Occipital lobe (tissue), 1 donor: ENCODE measurements at regions not wholly inside any gene's neighbourhood (a gene's known extent, or its start where the extent isn't known, plus 50 kb on each side); places are given as distances from the start of the nearest gene placed in this dataset.
"Not testable (repeated sequence)": the region's sequence is repeated elsewhere in the genome, so short reads cannot be mapped to it uniquely, and the experiment has no call there.

Experiments used
- DNase-seq: peaks from one replicate; lab custom pipeline; 2025; lab: John Stamatoyannopoulos, UW

GRCh38 chrX:134045372-134045771 lies 60.0 kb upstream of the GPC3 start:
- DNase-seq: not testable (repeated sequence)

- not testable (repeated sequence) for DNase-seq
Measured at GRCh38 chrX:134067107-134067506, 81.7 kb upstream of the GPC3 start.

DNA sequence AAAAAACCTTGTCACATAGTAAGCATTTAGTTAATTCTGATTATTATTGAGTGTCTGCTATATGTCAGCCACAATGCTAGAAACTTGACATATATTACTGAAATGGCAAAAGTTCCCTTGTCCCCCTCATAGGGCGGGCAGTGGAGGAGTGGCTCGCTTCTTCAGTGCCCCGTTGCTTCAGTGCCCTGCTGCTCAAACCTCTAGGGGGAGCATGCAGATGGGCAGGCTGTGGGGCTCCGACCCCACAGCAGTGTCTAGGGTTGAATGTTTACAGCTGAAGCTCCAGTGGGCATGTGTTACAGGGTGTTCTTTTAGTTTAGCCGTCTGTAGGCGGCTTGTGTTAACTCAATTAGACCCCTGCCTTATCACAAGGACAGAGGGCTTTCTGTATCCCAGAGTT lies 86.5 kb upstream of the GPC3 start:
- DNase-seq: not testable (repeated sequence)

GRCh38 chrX:134073341-134073740 lies 87.9 kb upstream of the GPC3 start:
- DNase-seq: no peak

DNA sequence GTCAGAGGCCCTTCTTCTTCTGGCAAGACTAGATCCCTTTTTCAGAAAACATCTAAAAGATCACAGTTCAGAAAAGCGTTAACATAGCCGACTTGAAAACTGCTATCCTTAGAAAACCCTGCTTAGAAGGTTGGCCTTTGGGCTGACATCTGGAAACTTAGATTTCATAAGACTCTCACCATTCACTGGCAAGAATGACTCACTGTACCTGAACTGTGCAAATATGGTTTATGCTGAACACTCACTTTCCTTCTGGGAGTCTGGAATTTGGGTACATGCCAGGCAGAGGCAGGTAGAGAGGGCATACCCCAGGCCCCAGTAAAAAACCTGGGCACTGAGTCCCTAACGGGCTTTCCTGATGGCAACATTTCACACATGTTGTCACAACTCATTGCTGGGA lies 88.8 kb upstream of the GPC3 start:
- no peak for DNase-seq

DNA sequence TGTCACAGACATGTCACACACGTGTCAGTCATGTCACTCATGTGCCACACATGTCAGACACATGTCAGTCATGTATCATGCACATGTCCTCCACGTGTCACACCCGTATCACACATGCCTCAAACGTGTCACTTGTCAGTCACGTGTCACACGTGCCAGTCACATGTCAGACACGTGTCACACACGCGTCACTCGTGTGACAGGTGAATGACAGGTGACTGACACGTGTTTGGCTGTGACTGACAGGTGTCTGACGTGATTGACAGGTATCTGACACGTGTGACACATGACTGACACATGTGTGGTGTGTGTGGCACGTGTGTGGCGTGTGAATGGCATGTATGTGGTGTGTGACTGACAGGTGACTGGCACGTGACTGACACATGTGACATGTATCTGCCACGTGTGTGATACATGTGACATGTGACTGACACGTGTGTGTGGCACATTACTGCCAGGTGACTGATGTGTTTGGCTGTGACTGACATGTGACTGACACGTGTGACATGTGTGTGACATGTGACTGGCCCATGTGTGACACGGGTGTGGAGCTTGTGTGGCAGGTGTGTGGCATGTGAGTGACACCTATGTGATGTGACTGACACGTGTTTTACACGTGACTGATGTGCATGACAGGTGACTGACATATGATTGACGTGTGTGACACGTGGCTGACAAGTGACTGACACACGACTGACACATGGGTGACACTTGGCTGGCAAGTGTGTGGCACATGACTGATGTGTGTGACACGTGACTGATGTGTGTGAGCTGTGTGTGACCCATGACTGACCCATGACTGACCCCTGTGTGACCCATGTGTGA lies 90.7 kb upstream of the GPC3 start:
- no peak for DNase-seq

GRCh38 chrX:134095366-134095765 lies 110.0 kb upstream of the GPC3 start:
- no peak for DNase-seq

DNA sequence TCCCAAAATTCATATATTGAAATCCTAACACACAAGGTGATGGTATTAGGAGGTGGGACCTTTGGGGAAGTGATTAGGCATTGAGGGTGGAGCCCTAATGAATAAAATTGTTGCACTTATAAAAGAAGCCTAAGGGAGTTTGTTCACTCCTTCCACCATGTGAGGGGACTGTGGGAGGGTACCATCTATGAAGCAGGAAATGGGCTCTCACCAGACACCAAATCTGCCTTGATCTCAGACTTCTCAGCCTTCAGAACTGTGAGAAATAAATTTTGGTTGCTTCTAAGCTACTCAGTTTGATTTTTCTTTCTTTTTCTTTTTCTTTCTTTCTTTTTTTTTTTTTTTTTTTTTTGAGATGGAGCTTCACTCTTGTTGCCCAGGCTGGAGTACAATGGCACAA lies 116.2 kb upstream of the GPC3 start:
- DNase-seq: no peak

DNA sequence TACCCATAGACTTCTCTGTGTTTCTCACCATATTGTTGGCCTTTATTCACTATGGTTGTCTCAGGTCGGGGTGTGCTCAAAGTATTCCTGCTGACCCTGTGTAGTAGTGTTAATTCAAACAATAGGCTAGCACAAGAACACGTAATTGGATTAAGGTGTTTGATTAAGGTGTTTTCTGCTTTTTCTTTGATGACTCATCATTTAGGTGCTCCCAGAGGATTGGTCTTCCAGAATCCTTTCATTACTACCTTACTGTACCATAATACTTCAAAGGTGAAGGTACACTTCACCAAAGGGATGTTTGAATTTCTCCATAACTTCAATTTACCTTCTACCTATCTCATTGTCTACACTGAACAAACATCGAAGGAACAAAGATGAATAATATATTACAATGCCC lies 121.7 kb upstream of the CCDC160 start:
- DNase-seq: no peak

DNA sequence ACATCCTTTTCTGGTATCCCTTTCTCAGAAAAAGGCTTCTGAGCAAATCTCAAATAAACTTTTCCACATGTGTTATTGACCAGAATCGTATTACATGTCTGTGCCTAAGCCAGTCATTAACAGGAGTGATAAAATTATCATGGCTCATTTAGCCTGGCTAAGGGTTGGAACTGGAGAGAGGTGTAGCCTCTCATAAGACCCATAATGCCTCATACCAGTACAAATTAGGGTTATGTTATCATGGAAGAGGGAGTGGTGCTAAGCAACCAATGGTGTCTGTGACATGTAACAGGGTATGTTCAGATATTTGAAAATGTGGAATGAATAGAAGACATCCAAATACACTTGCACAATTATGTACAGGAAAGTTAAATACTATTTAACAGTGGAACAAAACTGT lies 99.6 kb upstream of the CCDC160 start:
- DNase-seq: no peak

DNA sequence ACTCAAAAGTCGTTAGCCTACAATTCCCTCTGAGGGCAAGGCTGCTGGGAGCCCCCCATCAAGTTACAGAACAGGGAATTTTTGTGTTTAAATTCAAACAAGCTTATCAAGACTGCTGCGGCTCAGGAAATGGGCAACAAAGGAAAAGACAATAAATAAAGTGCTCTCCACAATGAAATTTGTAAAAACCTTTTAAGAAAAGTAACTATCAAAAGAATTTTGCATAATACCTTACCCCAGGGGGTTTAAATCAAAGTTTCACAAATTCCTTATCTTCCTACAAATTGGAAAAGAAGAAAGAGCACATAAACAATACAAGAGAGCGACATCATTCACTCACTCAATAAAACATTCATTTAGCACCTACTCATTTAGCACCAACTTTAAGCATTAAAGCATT lies 97.9 kb upstream of the CCDC160 start:
- no peak for DNase-seq

- DNase-seq: no peak
Measured at GRCh38 chrX:134144231-134144630, 92.8 kb upstream of the CCDC160 start.

GRCh38 chrX:134146493-134146892 lies 90.5 kb upstream of the CCDC160 start:
- no peak for DNase-seq

- DNase-seq: no peak
Measured at GRCh38 chrX:134148172-134148692, 88.8 kb upstream of the CCDC160 start.

DNA sequence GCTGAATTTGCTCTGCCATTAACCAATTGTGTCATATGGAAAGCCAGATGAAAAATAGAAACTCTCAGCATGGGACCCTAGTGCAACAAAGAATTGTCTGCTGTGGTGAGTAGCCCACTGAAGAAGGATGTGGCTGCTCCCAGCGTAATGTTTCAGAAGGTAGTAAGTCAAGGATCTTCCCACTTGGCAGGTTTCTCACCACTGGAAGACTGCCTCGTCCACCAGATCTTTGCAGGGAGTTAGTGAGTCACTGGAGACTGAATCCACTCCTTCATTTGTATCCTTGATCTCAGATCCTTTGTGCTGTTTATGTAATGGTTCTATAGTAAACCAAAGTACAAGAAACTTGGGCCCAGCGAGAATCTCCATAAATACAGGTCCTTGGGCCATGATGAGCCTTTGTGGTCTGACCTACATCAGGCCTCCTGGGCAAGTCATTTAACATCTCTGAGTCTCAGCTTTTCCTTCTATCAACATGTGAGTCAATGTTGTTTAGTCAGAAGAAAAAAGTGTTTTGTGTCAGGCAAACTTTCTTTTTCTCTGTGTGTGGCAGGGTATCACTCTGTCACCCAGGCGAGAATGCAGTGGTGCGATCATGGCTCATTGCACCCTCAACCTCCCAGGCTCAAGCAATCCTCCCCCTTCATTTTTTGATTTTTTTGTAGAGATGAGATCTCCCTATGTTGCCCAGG lies 78.0 kb upstream of the CCDC160 start:
- DNase-seq: no peak

- DNase-seq: no peak
Measured at GRCh38 chrX:134161162-134161561, 75.8 kb upstream of the CCDC160 start.

GRCh38 chrX:134162032-134162431 lies 75.0 kb upstream of the CCDC160 start:
- no peak for DNase-seq

DNA sequence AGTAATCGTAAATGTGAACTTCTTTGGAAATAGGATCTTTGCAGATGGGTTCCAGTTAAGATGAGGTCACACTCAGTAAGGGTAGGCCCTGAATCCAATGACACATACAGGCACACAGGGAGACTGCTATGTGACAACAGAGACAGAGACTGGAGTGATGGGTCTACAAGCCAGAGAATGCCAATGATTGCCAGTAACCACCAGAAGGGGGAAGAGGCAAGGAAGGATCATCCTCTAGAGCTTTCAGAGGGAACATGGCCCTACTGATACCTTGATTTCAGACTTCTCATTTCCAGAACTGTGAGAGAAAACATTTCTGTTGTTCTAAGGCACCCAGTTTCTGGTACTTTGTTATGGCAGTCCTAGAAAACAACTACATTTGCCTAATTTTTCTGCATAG lies 73.1 kb upstream of the CCDC160 start:
- no peak for DNase-seq

DNA sequence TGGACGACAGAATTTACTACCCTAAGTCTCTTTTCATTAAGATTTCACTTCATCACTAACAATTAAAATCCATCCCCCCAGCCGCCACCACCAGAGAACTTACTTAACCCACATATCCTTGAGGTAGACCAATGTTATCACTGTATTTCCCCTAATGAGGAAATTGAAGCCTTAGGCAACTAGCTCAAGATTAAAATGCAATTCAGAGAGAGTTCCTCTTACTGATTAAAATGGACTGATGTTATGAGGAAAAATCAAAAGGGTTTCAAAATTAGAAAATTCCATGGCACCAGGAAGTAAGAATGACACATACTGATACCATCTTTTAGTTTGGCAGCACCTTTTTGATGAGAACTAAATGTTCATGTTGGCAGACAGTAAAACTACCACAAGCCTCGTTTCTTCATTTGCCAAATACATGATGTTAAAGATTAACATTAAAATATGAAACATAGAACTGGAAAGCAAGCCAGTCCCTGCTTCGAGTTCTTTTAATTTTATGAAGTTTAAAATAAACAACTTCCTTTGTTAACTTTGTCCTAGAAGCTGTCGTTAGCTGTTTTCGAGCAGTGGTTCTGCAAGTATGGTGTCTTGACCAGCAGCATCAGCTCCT lies 69.3 kb upstream of the CCDC160 start:
- DNase-seq: no peak

GRCh38 chrX:134171661-134172587 lies 65.1 kb upstream of the CCDC160 start:
- no peak for DNase-seq

DNA sequence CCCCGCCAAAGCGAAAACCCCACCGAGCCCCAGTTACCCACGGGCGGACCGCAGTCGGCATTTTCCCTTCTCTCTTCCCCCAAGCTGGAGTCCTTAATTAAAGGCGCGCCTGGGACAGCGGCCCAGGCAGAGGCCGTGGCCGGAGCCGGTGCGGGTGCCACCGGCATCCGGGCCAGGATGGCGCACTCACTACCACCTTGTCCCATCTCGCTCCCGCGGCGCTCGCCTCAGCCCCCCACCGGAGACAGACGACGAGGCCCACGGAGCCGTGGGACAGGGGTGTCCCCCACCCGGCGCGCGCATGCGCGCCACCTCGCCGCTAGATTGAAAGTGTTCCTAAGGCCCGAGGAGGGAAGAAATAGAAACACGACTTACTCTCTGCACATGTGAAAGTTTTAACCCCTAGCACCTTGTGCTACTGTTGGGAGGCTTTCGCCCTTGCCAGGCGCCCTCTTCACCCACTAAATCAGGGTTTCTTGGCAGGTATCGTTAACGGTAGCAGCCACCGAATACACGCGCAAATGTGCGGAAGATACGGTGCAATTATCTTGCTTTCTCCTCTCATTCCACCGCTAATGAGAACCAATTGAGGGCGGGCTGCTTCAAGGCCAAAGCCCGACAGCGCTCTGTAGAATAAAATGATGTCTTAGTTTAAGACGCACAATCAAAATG lies 64.3 kb upstream of the CCDC160 start:
- peak; percentile 0 for DNase-seq
